NCI-H774 (cell line): ENCODE measurements at regions not wholly inside any gene's neighbourhood (a gene's known extent, or its start where the extent isn't known, plus 50 kb on each side); places are given as distances from the start of the nearest gene placed in this dataset.
"Not testable (repeated sequence)": the region's sequence is repeated elsewhere in the genome, so short reads cannot be mapped to it uniquely, and the experiment has no call there.

ENCODE experiments used
- DNase-seq: peaks from one replicate; lab custom pipeline; 2025; lab: John Stamatoyannopoulos, UW

GRCh38 chr1:149157409-149157808, 54.1 kb upstream of the NBPF9 start:
- DNase-seq, result not testable (repeated sequence)

GRCh38 chr1:149158308-149158707, 55.0 kb upstream of the NBPF9 start:
- not testable (repeated sequence) for DNase-seq

GRCh38 chr1:149163063-149163444, 59.7 kb upstream of the NBPF9 start:
- DNase-seq, result not testable (repeated sequence)

- not testable (repeated sequence) for DNase-seq
Measured at GRCh38 chr1:149174765-149175164, 71.4 kb upstream of the NBPF9 start.

GRCh38 chr1:149175812-149176211, 72.5 kb upstream of the NBPF9 start:
- DNase-seq, result not testable (repeated sequence)

- DNase-seq, result peak; percentile 37
Measured at GRCh38 chr1:149176453-149177316, 73.3 kb upstream of the NBPF9 start.

GRCh38 chr1:149190742-149191141, 87.4 kb upstream of the NBPF9 start:
- not testable (repeated sequence) for DNase-seq

- DNase-seq, result not testable (repeated sequence)
Measured at GRCh38 chr1:149196651-149197050, 93.3 kb upstream of the NBPF9 start.

GRCh38 chr1:149200567-149200966, 97.2 kb upstream of the NBPF9 start:
- not testable (repeated sequence) for DNase-seq

GRCh38 chr1:149202283-149202682, 98.9 kb upstream of the NBPF9 start:
- DNase-seq, result not testable (repeated sequence)

- DNase-seq, result not testable (repeated sequence)
Measured at GRCh38 chr1:149204396-149204795, 101.0 kb upstream of the NBPF9 start.

GRCh38 chr1:149208836-149209235, 105.5 kb upstream of the NBPF9 start:
- not testable (repeated sequence) for DNase-seq

- not testable (repeated sequence) for DNase-seq
Measured at GRCh38 chr1:149211757-149212420, 108.5 kb upstream of the NBPF9 start.

GRCh38 chr1:149212946-149213345, 109.6 kb upstream of the NBPF9 start:
- DNase-seq, result not testable (repeated sequence)

GRCh38 chr1:149213673-149214072, 110.3 kb upstream of the NBPF9 start:
- DNase-seq, result not testable (repeated sequence)

- DNase-seq, result not testable (repeated sequence)
Measured at GRCh38 chr1:149218080-149218988, 115.0 kb upstream of the NBPF9 start.

GRCh38 chr1:149219539-149219938, 116.2 kb upstream of the NBPF9 start:
- DNase-seq, result not testable (repeated sequence)

- DNase-seq, result not testable (repeated sequence)
Measured at GRCh38 chr1:149220463-149221074, 117.2 kb upstream of the NBPF9 start.

GRCh38 chr1:149227933-149228665, 124.7 kb upstream of the NBPF9 start:
- not testable (repeated sequence) for DNase-seq

GRCh38 chr1:149228672-149229585, 125.6 kb upstream of the NBPF9 start:
- not testable (repeated sequence) for DNase-seq
